Activated naive CD8-positive, alpha-beta T cell treated with anti-CD3 and anti-CD28 coated beads, Interleukin-2, amount 50 U/mL, for 16 hours (primary cell): ENCODE measurements at regions not wholly inside any gene's neighbourhood (a gene's known extent, or its start where the extent isn't known, plus 50 kb on each side); places are given as distances from the start of the nearest gene placed in this dataset.
"Not testable (repeated sequence)": the region's sequence is repeated elsewhere in the genome, so short reads cannot be mapped to it uniquely, and the experiment has no call there.

Experiments used
- DNase-seq: peaks from one replicate; pipeline ENCODE4 v3.0.0-alpha.2; 2020; ENCODE audit warnings: low read depth, low spot score

DNA sequence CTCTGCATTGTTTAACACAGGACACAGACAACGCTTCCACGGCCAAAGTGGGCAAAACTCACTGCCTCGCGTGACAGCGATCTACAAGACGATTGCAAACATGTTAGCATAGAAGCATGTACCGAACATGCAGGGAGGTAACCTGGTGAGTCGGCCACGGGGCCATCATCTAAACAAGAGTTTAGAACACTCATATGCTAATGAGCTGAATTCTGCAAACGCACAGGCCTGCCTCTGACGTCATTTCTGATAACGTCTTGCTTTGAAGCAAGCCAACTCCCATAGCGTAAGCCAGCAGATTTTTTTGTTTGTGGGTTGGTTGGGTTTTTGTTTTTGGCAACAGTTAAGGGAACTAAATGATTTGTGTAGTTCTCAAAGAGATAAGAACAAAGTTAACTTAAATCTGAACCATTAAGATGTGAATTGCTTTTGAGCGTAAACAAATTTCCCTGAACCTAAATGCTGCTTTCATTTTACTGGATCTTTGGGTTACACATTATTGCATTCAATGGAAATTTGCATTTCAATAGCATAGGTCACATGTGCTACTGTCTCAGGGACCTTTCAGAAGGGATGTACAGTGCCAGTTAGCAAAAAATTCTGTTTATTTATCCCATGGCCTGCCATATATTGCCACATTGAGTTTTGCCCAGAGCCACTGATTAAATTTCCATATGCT is 184.5 kb upstream of the PDE10A start:
- no peak for DNase-seq

DNA sequence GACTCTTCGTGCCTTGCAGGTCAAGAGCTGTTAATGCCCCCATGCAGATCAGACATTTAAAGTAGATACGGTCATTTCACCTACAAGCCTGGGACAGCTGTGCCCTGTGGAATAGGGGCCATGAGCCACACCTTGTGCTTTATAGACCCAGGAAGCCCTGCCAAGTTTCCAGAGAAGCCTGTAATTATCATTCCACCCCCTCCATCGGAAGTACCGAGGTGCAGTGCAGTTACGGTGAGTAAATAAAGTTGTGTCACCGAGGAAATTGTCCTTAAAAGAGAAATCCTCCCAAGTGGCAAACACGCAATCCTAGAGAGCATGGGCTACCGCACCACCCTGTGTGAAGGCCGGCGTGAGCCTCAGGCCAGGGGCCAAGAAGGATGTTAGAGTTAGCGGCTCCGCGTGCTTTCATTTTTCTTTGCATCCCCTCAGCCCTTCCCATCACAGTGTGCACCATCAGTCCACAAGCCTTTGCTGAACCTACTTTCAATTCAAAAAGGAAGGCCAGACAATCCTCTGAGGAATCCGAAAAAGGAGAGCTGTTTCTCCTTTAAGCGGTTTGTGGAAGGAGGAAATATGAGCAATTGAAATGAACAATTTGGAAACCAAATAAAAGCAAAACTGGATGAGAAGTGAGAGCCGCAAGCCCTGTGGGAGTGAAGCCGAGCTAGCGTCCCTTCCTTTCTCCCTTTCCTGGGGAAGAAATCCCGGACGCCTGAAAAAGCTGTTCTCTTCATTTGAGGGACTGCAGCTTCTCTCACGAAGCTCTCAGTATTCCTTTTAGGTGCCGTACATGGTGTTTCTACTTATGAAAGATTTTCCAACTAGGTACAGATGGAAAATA is 183.3 kb upstream of the PDE10A start:
- no peak for DNase-seq

DNA sequence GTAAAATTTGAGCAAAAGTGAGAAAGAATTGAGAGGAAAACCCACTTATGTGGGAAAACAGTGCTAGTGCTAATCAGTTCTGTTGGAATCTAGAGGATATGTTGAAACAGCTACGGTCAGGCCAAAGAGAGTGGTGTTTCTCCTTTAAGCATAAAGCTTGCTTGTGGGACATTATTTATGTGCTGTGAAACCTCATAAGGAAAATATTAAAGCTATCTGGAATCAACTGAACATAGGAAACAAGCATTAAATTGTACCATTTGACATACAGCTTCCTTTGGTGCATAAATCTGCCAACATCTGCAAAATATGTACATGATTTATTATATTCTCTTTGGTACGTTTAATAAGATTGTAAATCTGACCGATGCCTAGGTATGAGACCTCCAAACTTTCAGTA is 182.5 kb upstream of the PDE10A start:
- DNase-seq = no peak

DNA sequence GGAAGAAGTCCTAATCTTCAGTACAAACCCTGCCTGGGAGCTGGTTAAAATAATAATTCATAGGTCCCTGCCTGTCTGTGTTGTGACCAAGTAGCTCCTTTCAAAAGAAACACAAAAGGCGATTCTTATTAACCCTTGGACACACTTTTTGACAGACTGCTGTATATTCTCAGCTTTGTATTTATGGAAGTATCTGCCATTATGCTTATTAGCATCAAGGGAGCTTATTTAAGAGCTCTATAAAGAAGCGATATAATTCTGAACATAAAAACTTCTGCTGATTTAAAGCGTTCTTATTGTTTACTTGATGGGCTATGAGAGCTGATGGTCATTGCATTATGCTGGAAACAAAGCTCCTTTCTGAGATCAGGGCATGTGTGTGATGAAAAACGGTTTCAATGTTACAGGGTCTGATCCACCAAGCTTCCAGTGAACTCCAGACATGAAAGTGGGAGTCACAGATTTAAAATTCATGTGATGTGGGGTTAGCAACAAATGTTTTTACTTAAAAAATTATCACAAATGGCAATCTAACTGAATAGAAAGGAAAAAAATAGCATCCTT is 181.8 kb upstream of the PDE10A start:
- no peak for DNase-seq

DNA sequence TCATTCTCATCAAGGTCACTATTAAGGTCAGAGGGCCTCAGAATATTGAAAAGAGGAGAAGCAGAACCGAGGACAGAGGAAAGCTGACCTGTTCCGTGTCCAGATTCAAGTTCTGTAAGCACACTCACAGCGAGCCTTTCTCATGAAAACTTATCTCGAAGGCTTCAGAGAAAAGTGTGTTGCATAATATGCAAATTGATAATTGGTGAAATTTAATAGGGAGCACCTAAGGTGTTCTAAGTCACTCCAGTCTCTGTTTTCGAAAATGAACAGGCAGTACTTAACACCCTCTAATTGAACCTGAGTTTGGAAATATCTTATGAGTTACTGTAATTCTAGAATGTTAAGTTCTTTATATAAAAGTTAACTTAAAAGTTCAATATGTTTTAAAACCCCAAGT is 181.2 kb upstream of the PDE10A start:
- DNase-seq = no peak

DNA sequence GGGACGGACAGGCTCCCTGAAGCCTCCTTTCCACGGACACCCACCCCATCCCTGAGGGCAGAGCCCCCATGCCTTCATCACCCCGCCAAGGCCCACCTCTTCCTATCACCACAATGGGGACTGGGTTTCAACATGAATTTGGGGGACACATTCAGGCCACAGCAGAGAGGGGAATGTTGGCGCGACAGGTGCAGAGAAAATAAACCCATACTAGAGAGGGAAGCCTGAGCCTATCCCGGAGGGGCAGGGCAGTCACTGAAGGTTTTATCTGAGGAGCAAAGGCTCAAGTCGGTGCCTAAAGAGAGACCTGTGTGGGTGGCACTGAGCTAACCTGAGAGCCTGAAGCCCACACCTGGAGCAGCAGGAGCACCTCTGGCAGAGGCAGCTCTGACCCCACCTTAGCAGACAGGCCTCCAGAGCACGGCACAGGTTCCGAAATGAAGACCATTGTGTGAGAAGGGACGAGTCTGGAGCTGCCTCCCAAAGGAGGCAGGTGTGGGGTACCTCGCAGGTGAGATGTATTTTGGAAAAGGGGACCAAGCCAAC is 180.6 kb upstream of the PDE10A start:
- no peak for DNase-seq

DNA sequence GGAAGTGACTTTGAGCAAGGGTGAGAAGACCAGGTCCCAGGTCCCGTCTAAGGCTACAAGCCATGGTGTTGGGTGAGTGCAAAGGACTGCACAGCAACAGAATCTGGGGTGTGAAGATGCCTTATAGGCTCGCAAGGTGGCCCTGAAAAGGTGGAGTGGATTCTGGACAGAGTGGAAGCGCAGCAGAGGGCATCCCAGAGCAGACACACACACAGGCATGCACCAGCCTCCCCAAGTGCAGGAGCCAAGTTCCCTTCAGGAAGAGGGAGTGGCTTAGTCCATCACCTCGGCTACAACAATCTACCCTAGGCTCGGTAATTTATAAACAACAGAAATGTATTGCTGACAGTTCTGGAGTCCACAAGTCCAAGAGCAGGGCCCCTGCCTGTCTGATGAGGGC is 180.1 kb upstream of the PDE10A start:
- DNase-seq = no peak

DNA sequence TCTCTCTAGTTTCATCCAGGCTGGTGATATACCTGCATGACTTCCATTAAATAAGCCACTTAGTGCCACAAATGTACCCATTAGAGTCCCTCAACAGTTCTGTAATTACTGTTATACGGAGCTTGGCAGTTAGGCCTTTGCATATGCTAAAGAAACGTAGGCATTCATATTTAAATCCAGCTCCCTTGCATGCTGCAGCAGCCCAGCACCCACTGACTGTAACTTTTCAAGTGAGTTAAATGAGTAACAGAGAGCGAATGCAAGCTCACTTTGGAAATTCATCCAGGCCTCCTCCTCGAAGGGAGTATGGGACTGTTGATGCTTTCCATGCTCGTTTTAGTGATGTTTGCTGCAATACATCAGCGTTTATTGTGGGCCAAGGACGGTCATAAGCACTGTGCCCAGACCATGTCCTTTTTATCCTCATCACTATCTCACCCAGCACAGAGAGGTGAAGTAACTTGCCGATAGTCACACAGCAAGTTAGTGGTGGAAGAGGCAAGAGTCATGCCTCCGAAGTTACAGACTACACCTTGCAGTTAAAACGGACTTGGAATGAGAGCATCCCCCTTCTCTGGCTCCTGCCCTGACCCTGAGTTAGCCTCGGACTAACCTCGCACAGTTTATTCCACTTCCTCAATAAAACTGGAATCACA is 179.4 kb upstream of the PDE10A start:
- no peak for DNase-seq

DNA sequence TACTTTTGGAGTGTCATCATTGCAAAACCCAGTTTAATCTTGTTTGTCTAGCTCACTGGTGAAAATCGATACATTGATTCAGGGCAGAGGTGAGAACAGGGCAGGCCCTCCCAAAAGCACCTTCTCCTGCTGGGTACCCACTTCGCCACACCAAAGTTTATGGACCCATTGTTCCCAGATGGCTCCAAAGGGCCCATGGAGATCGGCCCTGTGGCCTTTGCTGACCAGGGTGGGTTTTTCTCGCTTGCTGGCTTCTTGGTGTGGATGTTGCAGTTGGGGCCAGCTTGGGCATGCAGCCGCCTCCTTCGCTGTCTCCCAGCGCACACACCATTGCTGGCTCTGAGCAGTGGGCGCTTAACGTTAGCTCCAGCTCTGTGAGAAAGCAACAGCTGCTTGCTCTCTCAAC is 178.1 kb upstream of the PDE10A start:
- no peak for DNase-seq

DNA sequence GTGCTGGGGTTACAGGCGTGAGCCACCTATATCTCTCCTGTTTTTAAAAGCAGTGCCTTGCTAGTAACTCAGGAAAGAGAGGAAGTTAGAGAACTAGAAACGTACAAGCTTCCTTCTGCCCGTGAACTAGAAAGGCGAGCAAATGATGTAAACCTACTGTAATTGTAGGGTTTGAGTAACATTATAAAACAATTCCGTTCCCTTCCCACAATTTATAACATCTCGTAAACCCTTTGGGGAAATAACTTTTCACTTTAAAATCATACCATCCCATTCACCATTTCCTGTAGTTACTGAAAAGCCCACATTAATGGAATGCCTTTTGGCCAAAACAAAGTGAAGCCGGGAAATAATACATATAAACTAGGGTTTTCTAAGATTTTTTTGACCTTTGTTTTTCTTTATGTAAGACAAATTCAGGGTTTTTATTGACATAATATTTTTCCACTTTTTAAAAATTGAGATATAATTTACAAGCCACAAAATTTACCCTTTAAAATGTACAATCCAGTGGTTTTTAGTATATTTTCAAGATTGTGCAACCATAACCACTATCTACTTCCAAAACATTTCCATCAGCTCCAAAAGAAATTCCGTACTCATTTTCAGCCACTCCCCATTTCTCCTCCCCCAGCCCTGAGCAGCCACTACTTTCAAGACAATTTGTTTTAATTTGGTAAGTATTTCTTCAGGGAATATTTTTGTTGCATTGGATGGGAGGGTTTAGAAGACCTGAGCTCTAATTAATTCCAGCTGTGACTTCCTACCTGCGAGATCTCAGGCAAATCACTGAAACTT is 175.1 kb upstream of the PDE10A start:
- DNase-seq = no peak

DNA sequence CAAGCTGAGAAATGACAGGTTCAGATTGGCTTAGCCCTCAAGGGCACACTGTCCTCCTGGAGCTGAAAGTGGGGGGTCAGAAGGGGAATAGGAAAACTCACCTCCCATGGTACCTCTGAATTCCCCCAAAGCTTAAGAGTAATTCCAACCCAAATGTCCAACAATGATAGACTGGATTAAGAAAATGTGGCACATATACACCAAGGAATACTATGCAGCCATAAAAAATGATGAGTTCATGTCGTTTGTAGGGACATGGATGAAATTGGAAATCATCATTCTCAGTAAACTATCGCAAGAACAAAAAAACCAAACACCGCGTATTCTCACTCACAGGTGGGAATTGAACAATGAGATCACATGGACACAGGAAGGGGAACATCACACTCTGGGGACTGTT is 173.6 kb upstream of the PDE10A start:
- DNase-seq = not testable (repeated sequence)

DNA sequence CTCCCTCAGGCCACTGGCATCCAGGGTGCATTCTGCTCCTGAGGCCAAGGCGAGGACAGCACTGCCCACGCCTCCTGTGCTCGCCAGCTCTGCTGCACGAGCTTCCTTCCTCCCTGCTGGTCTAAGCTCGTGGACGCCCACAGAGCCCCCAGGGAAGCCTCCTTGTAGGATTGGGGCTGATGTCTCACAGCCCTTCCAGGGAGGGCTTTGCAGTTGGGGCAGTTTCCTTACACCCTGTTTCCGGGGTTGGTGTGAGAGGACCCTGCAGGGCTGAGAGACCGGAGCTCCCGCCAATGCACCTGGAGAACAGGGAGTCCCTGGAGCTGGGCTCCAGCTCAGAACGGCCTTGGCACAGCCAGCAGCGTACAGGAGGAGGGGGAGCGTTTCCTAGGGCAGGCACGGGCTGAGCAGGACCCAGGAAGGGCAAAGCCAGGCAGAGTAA is 172.4 kb upstream of the PDE10A start:
- no peak for DNase-seq

DNA sequence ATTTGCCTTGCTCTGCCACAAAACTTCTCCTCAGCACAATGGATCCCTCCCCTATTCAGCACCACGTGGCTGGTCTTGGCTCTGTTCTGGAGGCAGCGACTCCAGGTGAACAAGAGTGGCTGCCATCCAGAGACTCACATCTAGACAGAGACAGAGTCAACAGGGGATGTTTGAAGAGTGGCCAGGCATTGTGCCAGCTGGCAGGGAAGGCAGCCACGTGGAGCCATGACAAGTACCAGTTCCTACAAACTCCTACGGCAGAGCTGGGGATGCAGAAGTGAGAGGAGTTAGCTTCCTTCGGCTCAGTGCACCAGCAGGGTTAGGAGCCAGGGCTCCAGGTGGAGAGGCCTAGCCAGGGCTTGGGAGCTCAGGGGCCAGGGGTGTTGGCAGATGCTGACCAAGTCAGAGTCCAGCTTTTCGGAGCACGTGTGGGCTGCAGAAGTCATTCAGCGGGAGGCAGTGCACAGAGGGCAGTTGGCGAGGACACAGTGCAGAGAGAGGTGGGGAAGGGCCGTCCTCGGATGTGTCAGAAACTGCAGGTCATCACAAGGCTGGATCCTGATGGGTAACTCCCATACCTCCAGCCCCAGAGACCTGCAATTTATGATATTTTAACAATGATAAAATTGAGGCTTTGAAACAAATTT is 171.7 kb upstream of the PDE10A start:
- no peak for DNase-seq

DNA sequence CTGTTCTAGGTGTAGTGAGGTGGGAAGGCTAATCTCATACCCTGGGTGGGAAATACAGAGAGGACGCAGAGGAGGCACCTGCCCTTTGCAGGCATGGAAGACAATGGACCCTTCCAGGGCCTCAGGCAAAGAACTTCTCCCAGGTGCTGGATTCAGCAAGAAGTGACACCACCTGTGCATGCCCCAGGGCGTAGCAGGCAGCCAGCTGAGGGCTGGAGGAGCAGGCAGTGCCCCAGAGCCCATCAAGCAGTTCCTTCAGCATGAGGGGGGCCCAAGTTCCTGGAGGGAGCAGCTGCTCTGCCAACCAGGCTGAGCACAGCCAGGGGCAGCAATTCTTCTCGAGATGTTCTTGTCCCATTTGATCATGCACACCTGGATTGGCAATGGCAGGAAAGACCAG is 170.3 kb upstream of the PDE10A start:
- no peak for DNase-seq

DNA sequence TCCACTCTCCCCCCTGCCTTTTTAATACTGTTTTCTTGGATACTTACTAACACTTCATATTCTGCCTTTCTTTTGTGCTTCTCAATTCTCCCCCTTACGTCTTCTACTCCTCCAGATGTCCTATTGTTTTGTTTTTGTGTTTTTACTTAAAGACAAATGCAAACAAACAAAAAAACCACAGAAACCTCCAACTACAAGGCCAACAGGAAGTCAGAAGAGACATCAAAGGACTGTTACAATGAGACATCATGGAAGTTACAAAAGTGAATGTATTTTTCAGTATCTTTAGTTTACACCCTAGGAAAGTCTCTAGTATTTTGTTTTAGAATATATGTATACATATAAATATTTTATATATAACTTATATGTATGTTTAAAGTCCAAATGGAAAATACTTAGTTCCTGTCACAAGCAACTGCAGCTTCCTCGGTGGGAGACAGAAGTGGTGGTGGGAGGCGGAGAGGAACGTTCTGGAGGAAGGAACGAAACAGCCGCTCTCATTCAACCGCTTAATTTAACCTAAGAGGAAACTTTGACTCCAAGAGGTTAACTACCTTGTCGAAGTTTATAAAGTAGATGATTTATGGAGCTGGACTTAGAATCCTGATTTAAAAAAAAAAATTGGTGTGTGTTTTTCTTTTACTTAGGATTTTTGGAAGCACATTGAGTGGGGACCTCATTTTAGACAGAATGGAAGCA is 168.9 kb upstream of the PDE10A start:
- no peak for DNase-seq

DNA sequence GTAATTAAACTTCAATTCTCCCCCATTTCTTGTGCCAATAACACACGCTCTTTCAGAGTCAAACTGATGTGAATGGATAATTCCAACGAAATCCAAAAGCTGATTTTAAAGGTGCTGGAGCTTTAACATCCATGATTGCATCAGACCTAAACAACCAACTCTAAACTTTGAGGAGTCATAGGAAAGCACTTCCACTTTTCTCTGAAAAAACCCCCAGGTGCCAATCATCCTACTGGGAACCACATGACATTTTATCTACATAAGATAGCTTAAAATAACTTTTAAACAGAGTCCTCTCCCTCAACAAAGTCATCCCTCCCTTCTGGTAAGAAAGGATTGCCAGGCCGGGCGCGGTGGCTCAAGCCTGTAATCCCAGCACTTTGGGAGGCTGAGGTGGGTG is 167.7 kb upstream of the PDE10A start:
- no peak for DNase-seq

DNA sequence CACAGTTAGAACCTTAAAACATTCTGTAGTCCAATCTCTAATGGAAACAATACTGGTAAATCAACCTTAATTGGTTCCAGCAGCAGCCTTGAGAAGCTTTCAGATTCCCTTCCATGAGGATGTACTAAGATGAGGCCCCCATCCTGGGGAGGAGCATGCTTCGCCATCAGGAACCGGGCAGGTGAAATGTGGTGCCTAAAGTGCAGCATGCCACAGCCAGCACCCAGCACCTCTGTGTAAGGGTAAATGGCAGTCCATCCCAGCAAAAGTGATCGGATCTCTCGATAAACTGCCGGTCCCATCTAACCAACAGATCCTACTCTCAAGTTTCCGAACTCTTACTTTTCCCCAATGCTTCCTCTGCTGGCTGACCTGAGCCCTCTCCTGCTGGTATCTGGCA is 166.3 kb upstream of the PDE10A start:
- no peak for DNase-seq

DNA sequence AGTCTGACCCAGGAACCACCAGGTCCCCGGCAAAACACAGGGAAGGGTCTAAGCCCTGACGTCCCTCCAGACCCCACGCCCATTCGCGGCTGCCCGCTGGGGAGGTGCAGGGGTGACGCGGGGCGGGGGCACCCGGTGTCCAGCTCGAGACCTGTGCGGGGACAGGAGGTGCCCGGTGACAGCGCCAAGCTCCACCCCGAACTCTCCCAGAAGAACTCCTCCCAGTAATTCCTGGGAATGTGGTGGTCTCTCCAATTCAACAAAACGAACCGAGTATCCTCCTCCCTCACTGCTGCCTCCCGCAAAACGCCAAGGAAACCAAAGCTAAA is 164.1 kb upstream of the PDE10A start:
- DNase-seq = no peak

DNA sequence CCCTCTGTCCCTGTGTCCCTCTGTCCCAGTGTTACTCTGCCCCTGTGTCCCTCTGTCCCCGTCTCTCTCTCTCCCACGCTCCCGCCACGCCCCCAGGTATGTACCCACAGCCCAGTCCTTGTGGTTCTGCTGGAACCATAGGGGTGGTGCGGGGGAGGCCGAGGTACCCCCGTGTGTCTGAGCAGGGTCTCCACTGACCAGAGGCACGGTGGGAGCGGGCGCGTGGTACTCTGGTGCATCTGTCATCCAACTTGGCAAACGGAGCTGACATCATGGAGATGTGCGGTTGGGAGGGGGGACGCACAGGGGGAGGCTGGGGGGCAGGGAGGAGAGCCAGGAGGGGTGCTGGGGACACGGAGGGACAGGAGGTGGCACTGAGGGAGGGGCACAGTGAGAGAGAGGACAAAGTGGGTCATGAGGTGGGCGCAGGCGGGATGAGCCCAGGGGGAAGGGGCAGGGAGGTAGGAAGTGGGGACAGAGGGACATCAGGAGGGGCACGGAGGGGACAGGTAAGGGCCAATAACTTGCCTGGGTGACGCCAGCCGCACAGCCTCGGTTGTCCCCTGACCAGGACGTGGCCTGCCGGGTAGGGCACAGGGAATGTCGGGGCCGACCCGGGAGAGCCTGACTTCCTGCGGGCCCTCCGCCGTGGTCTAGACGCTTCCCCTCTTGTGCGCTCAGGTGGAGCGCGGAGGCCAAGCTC is 163.6 kb upstream of the PDE10A start:
- no peak for DNase-seq
